Kidney epithelial cell (primary cell): ENCODE measurements at regions not wholly inside any gene's neighbourhood (a gene's known extent, or its start where the extent isn't known, plus 50 kb on each side); places are given as distances from the start of the nearest gene placed in this dataset.
"Not testable (repeated sequence)": the region's sequence is repeated elsewhere in the genome, so short reads cannot be mapped to it uniquely, and the experiment has no call there.

Source experiments
- DNase-seq: peaks from one replicate; pipeline ENCODE4 v3.0.0-alpha.2; 2010; ENCODE audit warnings: low read depth
- H3K27me3 ChIP-seq: 2 replicates; pipeline ENCODE4 v1.6.0; 2011; ENCODE audit warnings: low read length; ENCODE audit not compliant: control insufficient read depth, insufficient read depth
- H3K36me3 ChIP-seq: 2 replicates; pipeline ENCODE4 v1.5.1; 2011; ENCODE audit warnings: low read length; ENCODE audit not compliant: control insufficient read depth, insufficient read depth
- H3K4me3 ChIP-seq: 2 replicates; pipeline ENCODE4 v1.5.1; 2011; ENCODE audit warnings: low read depth, mild to moderate bottlenecking, control low read depth, low read length
- TF ChIP-seq, protein P1 (sequence below): IDR thresholded peaks from 2 replicates; pipeline ENCODE4 v1.5.1; 2011; ENCODE audit warnings: mild to moderate bottlenecking, moderate library complexity, low read length, control low read depth, inconsistent platforms; ENCODE audit not compliant: insufficient read depth, poor library complexity, severe bottlenecking

DNA sequence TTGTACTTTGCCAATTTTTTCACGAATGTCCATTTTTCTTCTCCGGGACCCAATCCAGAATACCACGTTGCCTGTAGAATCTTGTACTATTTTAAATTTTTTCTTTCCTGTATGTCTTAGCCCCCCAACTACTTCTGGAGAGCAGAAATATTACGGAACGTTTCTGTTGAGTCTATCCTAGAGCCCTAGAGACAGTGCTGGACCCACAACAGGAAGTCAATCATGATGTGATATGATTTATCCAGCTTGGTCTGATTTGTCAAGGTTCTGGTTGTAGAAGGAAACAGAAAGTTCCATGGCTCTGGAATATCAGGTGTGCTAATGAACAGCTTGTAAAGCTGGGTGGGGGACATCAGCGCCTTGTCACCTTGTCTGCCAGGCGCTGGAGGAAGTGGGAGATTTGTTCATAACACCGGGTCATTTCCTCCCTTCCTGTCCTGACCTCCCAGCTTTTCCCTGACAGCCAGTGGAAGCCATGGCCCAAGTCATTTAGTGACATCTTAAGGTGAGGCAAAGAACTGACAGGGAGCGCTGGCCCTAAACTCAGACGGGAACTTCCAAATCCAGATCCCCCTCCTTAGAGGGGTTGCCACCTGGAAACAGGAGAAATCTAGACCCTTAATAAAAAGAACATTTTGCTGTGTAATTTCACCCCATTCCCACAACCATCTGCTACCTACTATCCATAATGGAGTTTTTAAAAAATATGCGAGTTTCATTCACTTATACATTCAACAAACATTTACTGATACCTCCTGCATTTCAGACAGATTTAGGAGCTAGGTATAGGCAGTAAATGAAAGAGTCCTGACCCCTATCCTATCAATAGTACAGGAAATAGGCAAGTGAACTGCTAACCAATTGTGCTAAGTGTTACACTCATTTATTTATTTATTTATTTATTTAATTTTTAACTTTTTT, 130.5 kb downstream of the ZFP64 start:
- no peak overlapping the region for H3K4me3 ChIP-seq
- no peaks in the 10 kb centered on the region for H3K36me3 ChIP-seq
- no peaks in the 10 kb centered on the region for H3K27me3 ChIP-seq
- no peak for DNase-seq
- TF ChIP-seq, protein P1, sequence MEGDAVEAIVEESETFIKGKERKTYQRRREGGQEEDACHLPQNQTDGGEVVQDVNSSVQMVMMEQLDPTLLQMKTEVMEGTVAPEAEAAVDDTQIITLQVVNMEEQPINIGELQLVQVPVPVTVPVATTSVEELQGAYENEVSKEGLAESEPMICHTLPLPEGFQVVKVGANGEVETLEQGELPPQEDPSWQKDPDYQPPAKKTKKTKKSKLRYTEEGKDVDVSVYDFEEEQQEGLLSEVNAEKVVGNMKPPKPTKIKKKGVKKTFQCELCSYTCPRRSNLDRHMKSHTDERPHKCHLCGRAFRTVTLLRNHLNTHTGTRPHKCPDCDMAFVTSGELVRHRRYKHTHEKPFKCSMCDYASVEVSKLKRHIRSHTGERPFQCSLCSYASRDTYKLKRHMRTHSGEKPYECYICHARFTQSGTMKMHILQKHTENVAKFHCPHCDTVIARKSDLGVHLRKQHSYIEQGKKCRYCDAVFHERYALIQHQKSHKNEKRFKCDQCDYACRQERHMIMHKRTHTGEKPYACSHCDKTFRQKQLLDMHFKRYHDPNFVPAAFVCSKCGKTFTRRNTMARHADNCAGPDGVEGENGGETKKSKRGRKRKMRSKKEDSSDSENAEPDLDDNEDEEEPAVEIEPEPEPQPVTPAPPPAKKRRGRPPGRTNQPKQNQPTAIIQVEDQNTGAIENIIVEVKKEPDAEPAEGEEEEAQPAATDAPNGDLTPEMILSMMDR = peak; percentile 62

GRCh38 chr20:52057133-52057532, 134.4 kb downstream of the ZFP64 start:
- not testable (repeated sequence) for H3K27me3 ChIP-seq, H3K36me3 ChIP-seq, DNase-seq, H3K4me3 ChIP-seq

- Histone ChIP-seq H3K27me3 (no peaks in the 10 kb centered on the region), H3K36me3 (no peaks in the 10 kb centered on the region), H3K4me3 (no peak overlapping the region)
- TF ChIP-seq, protein P1 = no peak
- DNase-seq = peak; percentile 65
These were observed 135.1 kb downstream of the ZFP64 start for GRCh38 chr20:52056203-52057062.

- H3K4me3 ChIP-seq = no peak overlapping the region
These were observed 137.5 kb downstream of the ZFP64 start for GRCh38 chr20:52054123-52054522.

GRCh38 chr20:52049001-52049731, 142.4 kb downstream of the ZFP64 start:
- H3K36me3 ChIP-seq = no peaks in the 10 kb centered on the region
- no peaks in the 10 kb centered on the region for H3K27me3 ChIP-seq
- TF ChIP-seq, protein P1 = no peak
- no peak overlapping the region for H3K4me3 ChIP-seq
- no peak for DNase-seq

More at GRCh38 chr20:52054123-52054522, 137.5 kb downstream of the ZFP64 start:
- Histone ChIP-seq H3K27me3 (no peaks in the 10 kb centered on the region), H3K36me3 (no peaks in the 10 kb centered on the region)
- TF ChIP-seq, protein P1 = no peak
- no peak for DNase-seq
